ENCODE measurements at regions not wholly inside any gene's neighbourhood (a gene's known extent, or its start where the extent isn't known, plus 50 kb on each side); places are given as distances from the start of the nearest gene placed in this dataset.

- H3K4me2 ChIP-seq (ENCODE audit: low read length): no peak overlapping the region
- POLR2A ChIA-PET: interaction anchor here (0.5 to 1.3 kb wide), 4 partner anchors 10 to 669 kb away, joined by 3 read pairs; no protein-coding TSS in a partner anchor
- H3K4me3 ChIP-seq (ENCODE audit: low read depth, low read length, poor library complexity, severe bottlenecking): no peak overlapping the region
- no peaks in the 10 kb centered on the region for H3K9me2 ChIP-seq (ENCODE audit: insufficient read depth, low read length)
- H3K36me3 ChIP-seq (ENCODE audit: insufficient read depth, low read length): no peaks in the 10 kb centered on the region
- H2AFZ ChIP-seq (ENCODE audit: low read length): no peak overlapping the region
- intact Hi-C loops (cut with micrococcal nuclease; ENCODE audit: unreplicated experiment): no loop called here
- no peaks in the 10 kb centered on the region for H3K4me1 ChIP-seq (ENCODE audit: insufficient read depth, low read length, poor library complexity, severe bottlenecking)
- H3K9me3 ChIP-seq (ENCODE audit: low read length): no peaks in the 10 kb centered on the region
- no peak for DNase-seq (ENCODE audit: low spot score)
- TF ChIP-seq EZH2phosphoT487 (IDR thresholded peaks at IDR 0.05; ENCODE audit: borderline replicate concordance, low read depth, low read length) (no peak), CTCF (conservative IDR thresholded peaks at IDR 0.05; ENCODE audit: low read length) (no peak)
- H3K27ac ChIP-seq (ENCODE audit: low read depth, low read length, poor library complexity, severe bottlenecking): no peak overlapping the region
- CTCF ChIA-PET (ENCODE audit: unreplicated experiment): no interaction called here
- H3K79me2 ChIP-seq (ENCODE audit: insufficient read depth, low read depth, low read length): no peaks in the 10 kb centered on the region
- no peaks in the 10 kb centered on the region for H4K20me1 ChIP-seq (ENCODE audit: insufficient read depth, low read length)
- BruUV-seq (replicated peaks): no TSS peak
Observed at GRCh38 chr12:91630083-91630482, 447.5 kb upstream of the DCN start.

- intact Hi-C loops (cut with micrococcal nuclease; ENCODE audit: unreplicated experiment): no loop called here
- Histone ChIP-seq H3K27ac (ENCODE audit: low read depth, low read length, poor library complexity, severe bottlenecking) (no peak overlapping the region), H3K4me1 (ENCODE audit: insufficient read depth, low read length, poor library complexity, severe bottlenecking) (no peaks in the 10 kb centered on the region), H3K9me3 (ENCODE audit: low read length) (no peaks in the 10 kb centered on the region), H3K79me2 (ENCODE audit: insufficient read depth, low read depth, low read length) (no peaks in the 10 kb centered on the region), H3K4me2 (ENCODE audit: low read length) (no peak overlapping the region), H3K9me2 (ENCODE audit: insufficient read depth, low read length) (no peaks in the 10 kb centered on the region), H3K36me3 (ENCODE audit: insufficient read depth, low read length) (no peaks in the 10 kb centered on the region), H2AFZ (ENCODE audit: low read length) (no peak overlapping the region), H3K4me3 (ENCODE audit: low read depth, low read length, poor library complexity, severe bottlenecking) (no peak overlapping the region), H4K20me1 (ENCODE audit: insufficient read depth, low read length) (no peaks in the 10 kb centered on the region)
- CTCF ChIA-PET (ENCODE audit: unreplicated experiment): no interaction called here
- POLR2A ChIA-PET: no interaction called here
- TF ChIP-seq EZH2phosphoT487 (IDR thresholded peaks at IDR 0.05; ENCODE audit: borderline replicate concordance, low read depth, low read length) (no peak), CTCF (conservative IDR thresholded peaks at IDR 0.05; ENCODE audit: low read length) (no peak)
- no peak for DNase-seq (ENCODE audit: low spot score)
- BruUV-seq (replicated peaks): no TSS peak
Observed at GRCh38 chr12:91629440-91629839, 446.8 kb upstream of the DCN start.

GRCh38 chr12:91628656-91629055 lies 446.0 kb upstream of the DCN start:
- intact Hi-C loops (cut with micrococcal nuclease; ENCODE audit: unreplicated experiment): no loop called here
- CTCF ChIA-PET (ENCODE audit: unreplicated experiment): no interaction called here
- no peak for TF ChIP-seq CTCF (conservative IDR thresholded peaks at IDR 0.05; ENCODE audit: low read length)
- no peak for TF ChIP-seq EZH2phosphoT487 (IDR thresholded peaks at IDR 0.05; ENCODE audit: borderline replicate concordance, low read depth, low read length)
- POLR2A ChIA-PET: interaction anchor here (0.7 to 1.4 kb wide), 3 partner anchors 31 to 282 kb away, joined by 3 read pairs; no protein-coding TSS in a partner anchor
- Histone ChIP-seq H2AFZ (ENCODE audit: low read length) (no peak overlapping the region), H3K36me3 (ENCODE audit: insufficient read depth, low read length) (no peaks in the 10 kb centered on the region), H3K79me2 (ENCODE audit: insufficient read depth, low read depth, low read length) (no peaks in the 10 kb centered on the region), H3K4me3 (ENCODE audit: low read depth, low read length, poor library complexity, severe bottlenecking) (no peak overlapping the region), H3K9me2 (ENCODE audit: insufficient read depth, low read length) (no peaks in the 10 kb centered on the region), H4K20me1 (ENCODE audit: insufficient read depth, low read length) (no peaks in the 10 kb centered on the region), H3K9me3 (ENCODE audit: low read length) (no peaks in the 10 kb centered on the region), H3K4me2 (ENCODE audit: low read length) (no peak overlapping the region), H3K27ac (ENCODE audit: low read depth, low read length, poor library complexity, severe bottlenecking) (no peak overlapping the region), H3K4me1 (ENCODE audit: insufficient read depth, low read length, poor library complexity, severe bottlenecking) (no peaks in the 10 kb centered on the region)
- DNase-seq (ENCODE audit: low spot score): no peak
- BruUV-seq (replicated peaks): no TSS peak
